ENCODE measurements at regions not wholly inside any gene's neighbourhood (a gene's known extent, or its start where the extent isn't known, plus 50 kb on each side); places are given as distances from the start of the nearest gene placed in this dataset.

- H3K9me3 Mint-ChIP-seq: peaks cover 5% of the 10 kb centered on the region
- no peak for TF ChIP-seq EZH2phosphoT487 (IDR thresholded peaks at IDR 0.05)
- no peak for TF ChIP-seq EZH2 (IDR thresholded peaks at IDR 0.05)
- TF ChIP-seq CTCF (IDR thresholded peaks at IDR 0.05): no peak
Observed at GRCh38 chr2:2912731-2913130, 464.9 kb downstream of the EIPR1 start.

GRCh38 chr2:2912293-2912692 is 465.3 kb downstream of the EIPR1 start:
- Histone ChIP-seq H4K20me1 (ENCODE audit: low read depth) (no peaks in the 10 kb centered on the region), H3K36me3 (no peaks in the 10 kb centered on the region), H3K4me2 (no peak overlapping the region), H3K9ac (no peak overlapping the region), H3K79me2 (ENCODE audit: low read depth) (no peaks in the 10 kb centered on the region), H3K27ac (no peak overlapping the region), H3K4me1 (no peaks in the 10 kb centered on the region), H2AFZ (replicated peaks) (no peak overlapping the region), H3K4me3 (no peak overlapping the region), H3K27me3 (no peaks in the 10 kb centered on the region), H3K9me3 (ENCODE audit: low read depth) (peaks cover 9% of the 10 kb centered on the region), H3F3A (ENCODE audit: low read depth) (no peaks in the 10 kb centered on the region)
- H3K36me3 Mint-ChIP-seq: no peaks in the 10 kb centered on the region
- H3K9me3 Mint-ChIP-seq: peaks cover 5% of the 10 kb centered on the region
- H3K4me3 Mint-ChIP-seq: no peak overlapping the region
- DNase-seq (ENCODE audit: low spot score): no peak
- peaks cover 6% of the 10 kb centered on the region for H3K27me3 Mint-ChIP-seq (ENCODE audit: insufficient read depth, low read depth)
- H3K4me1 Mint-ChIP-seq: peaks cover 18% of the 10 kb centered on the region
- peak overlapping the region; percentile 69 for H3K27ac Mint-ChIP-seq
- TF ChIP-seq CTCF (IDR thresholded peaks at IDR 0.05) (no peak), EZH2phosphoT487 (IDR thresholded peaks at IDR 0.05) (no peak), EZH2 (IDR thresholded peaks at IDR 0.05) (no peak)

More at GRCh38 chr2:2912731-2913130, 464.9 kb downstream of the EIPR1 start:
- no peak for DNase-seq (ENCODE audit: low spot score)
- Mint-ChIP-seq H3K4me3 (no peak overlapping the region), H3K27me3 (ENCODE audit: insufficient read depth, low read depth) (peaks cover 6% of the 10 kb centered on the region), H3K36me3 (no peaks in the 10 kb centered on the region), H3K27ac (no peak overlapping the region), H3K4me1 (peaks cover 14% of the 10 kb centered on the region)
- H2AFZ ChIP-seq (replicated peaks): no peak overlapping the region
- H3F3A ChIP-seq (ENCODE audit: low read depth): no peaks in the 10 kb centered on the region
- H3K4me1 ChIP-seq: no peaks in the 10 kb centered on the region
- H3K9ac ChIP-seq: no peak overlapping the region
- H3K36me3 ChIP-seq: no peaks in the 10 kb centered on the region
- H3K27me3 ChIP-seq: no peaks in the 10 kb centered on the region
- H3K27ac ChIP-seq: no peak overlapping the region
- no peaks in the 10 kb centered on the region for H3K79me2 ChIP-seq (ENCODE audit: low read depth)
- no peaks in the 10 kb centered on the region for H4K20me1 ChIP-seq (ENCODE audit: low read depth)
- H3K4me2 ChIP-seq: no peak overlapping the region
- H3K4me3 ChIP-seq: no peak overlapping the region
- peaks cover 9% of the 10 kb centered on the region for H3K9me3 ChIP-seq (ENCODE audit: low read depth)

GRCh38 chr2:2910259-2910658 is 467.4 kb downstream of the EIPR1 start:
- no peak overlapping the region for H3K27ac Mint-ChIP-seq
- Histone ChIP-seq H3K4me1 (no peaks in the 10 kb centered on the region), H2AFZ (replicated peaks) (no peak overlapping the region), H3K4me3 (no peak overlapping the region), H3K36me3 (no peaks in the 10 kb centered on the region), H3K9me3 (ENCODE audit: low read depth) (no peaks in the 10 kb centered on the region), H3K27me3 (no peaks in the 10 kb centered on the region), H3K9ac (no peak overlapping the region), H3F3A (ENCODE audit: low read depth) (no peaks in the 10 kb centered on the region), H4K20me1 (ENCODE audit: low read depth) (no peaks in the 10 kb centered on the region), H3K27ac (no peak overlapping the region), H3K79me2 (ENCODE audit: low read depth) (no peaks in the 10 kb centered on the region), H3K4me2 (no peak overlapping the region)
- H3K4me1 Mint-ChIP-seq: peaks cover 21% of the 10 kb centered on the region
- no peak for TF ChIP-seq EZH2phosphoT487 (IDR thresholded peaks at IDR 0.05)
- TF ChIP-seq EZH2 (IDR thresholded peaks at IDR 0.05): no peak
- no peak for TF ChIP-seq CTCF (IDR thresholded peaks at IDR 0.05)
- H3K27me3 Mint-ChIP-seq (ENCODE audit: insufficient read depth, low read depth): peaks cover 6% of the 10 kb centered on the region
- H3K9me3 Mint-ChIP-seq: no peaks in the 10 kb centered on the region
- H3K4me3 Mint-ChIP-seq: no peak overlapping the region
- H3K36me3 Mint-ChIP-seq: no peaks in the 10 kb centered on the region
- no peak for DNase-seq (ENCODE audit: low spot score)
